Right ventricle myocardium inferior (tissue), 1 donor: ENCODE measurements at regions not wholly inside any gene's neighbourhood (a gene's known extent, or its start where the extent isn't known, plus 50 kb on each side); places are given as distances from the start of the nearest gene placed in this dataset.
"Not testable (repeated sequence)": the region's sequence is repeated elsewhere in the genome, so short reads cannot be mapped to it uniquely, and the experiment has no call there.

Source experiments
- ATAC-seq: fragments of 200-7000 bp; cut with Tn5 transposase; one replicate; pipeline ENCODE4 v1.9.1; 2020; ENCODE audit warnings: mild to moderate bottlenecking, moderate library complexity
- DNase-seq: peaks from one replicate; pipeline ENCODE4 v3.0.0; 2021; ENCODE audit errors: missing footprints
- intact Hi-C: fragments of 100-400 bp; cut with DNase I; formaldehyde crosslinking; loops from one replicate; pipeline ENCODE4 v1.11.0; 2022
- donor health status: DM: no; HTN: yes; CAD: no; lungs with severe emphysema.

- no peak for ATAC-seq
- no peak for DNase-seq
- intact Hi-C loops = no loop called here
Observed at GRCh38 chr9:22170556-22170955, 161.5 kb upstream of the CDKN2B start.

GRCh38 chr9:22170990-22171670 lies 162.0 kb upstream of the CDKN2B start:
- ATAC-seq (no peak), DNase-seq (no peak)
- intact Hi-C loops = no loop called here

GRCh38 chr9:22171691-22172090 lies 162.6 kb upstream of the CDKN2B start:
- no peak for ATAC-seq
- intact Hi-C loops = no loop called here
- DNase-seq = no peak

GRCh38 chr9:22173908-22174307 lies 164.8 kb upstream of the CDKN2B start:
- DNase-seq (no peak), ATAC-seq (no peak)
- intact Hi-C loops = no loop called here

GRCh38 chr9:22175972-22176545 lies 167.0 kb upstream of the CDKN2B start:
- intact Hi-C loops = no loop called here
- ATAC-seq (no peak), DNase-seq (no peak)

- intact Hi-C loops, ATAC-seq, DNase-seq: not testable (repeated sequence)
Observed at GRCh38 chr9:22181021-22181420, 171.9 kb upstream of the CDKN2B start.

- DNase-seq (no peak), ATAC-seq (no peak)
- intact Hi-C loops = no loop called here
Observed at GRCh38 chr9:22189471-22189870, 180.4 kb upstream of the CDKN2B start.

- DNase-seq, ATAC-seq, intact Hi-C loops: not testable (repeated sequence)
Observed at GRCh38 chr9:22197000-22197399, 187.9 kb upstream of the CDKN2B start.

- DNase-seq = no peak
- intact Hi-C loops = no loop called here
Observed at GRCh38 chr9:22198681-22199080, 189.6 kb upstream of the CDKN2B start.

GRCh38 chr9:22201256-22201655 lies 192.2 kb upstream of the CDKN2B start:
- ATAC-seq = no peak
- DNase-seq = no peak
- intact Hi-C loops = no loop called here

More at GRCh38 chr9:22198681-22199080, 189.6 kb upstream of the CDKN2B start:
- ATAC-seq = no peak

- intact Hi-C loops = no loop called here
- DNase-seq (no peak), ATAC-seq (no peak)
Observed at GRCh38 chr9:22203371-22204138, 194.4 kb upstream of the CDKN2B start.

- intact Hi-C loops = no loop called here
- no peak for ATAC-seq
- no peak for DNase-seq
Observed at GRCh38 chr9:22204240-22204639, 195.1 kb upstream of the CDKN2B start.

GRCh38 chr9:22206833-22207232 lies 197.7 kb upstream of the CDKN2B start:
- no peak for DNase-seq
- ATAC-seq = no peak
- intact Hi-C loops = no loop called here

GRCh38 chr9:22208846-22209585 lies 199.9 kb upstream of the CDKN2B start:
- intact Hi-C loops = no loop called here
- DNase-seq = no peak
- no peak for ATAC-seq

- DNase-seq (no peak), ATAC-seq (no peak)
- intact Hi-C loops = no loop called here
Observed at GRCh38 chr9:22210262-22210661, 201.2 kb upstream of the CDKN2B start.

- DNase-seq (no peak), ATAC-seq (no peak)
- intact Hi-C loops = no loop called here
Observed at GRCh38 chr9:22210936-22211335, 201.8 kb upstream of the CDKN2B start.

- DNase-seq = no peak
- ATAC-seq = no peak
- intact Hi-C loops = no loop called here
Observed at GRCh38 chr9:22211588-22212360, 202.7 kb upstream of the CDKN2B start.

GRCh38 chr9:22214021-22214420 lies 204.9 kb upstream of the CDKN2B start:
- ATAC-seq = no peak
- no peak for DNase-seq
- intact Hi-C loops = no loop called here
